Thoracic aorta (tissue), 2 donors: ENCODE measurements at regions not wholly inside any gene's neighbourhood (a gene's known extent, or its start where the extent isn't known, plus 50 kb on each side); places are given as distances from the start of the nearest gene placed in this dataset.

ENCODE experiments used
- ATAC-seq: fragments of 150-250 bp; one replicate; pipeline ENCODE4 v1.8.0; 2017; ENCODE audit warnings: low read depth; ENCODE audit not compliant: insufficient number of reproducible peaks, low FRiP score
- DNase-seq: peaks from one replicate; pipeline ENCODE4 v3.0.0-alpha.2; 2020; ENCODE audit warnings: low spot score
- H3K27ac ChIP-seq, 2 donors: fragments of 200-600 bp; sonication (generic); 1 replicate in 1 of 2; 2 replicates in 1 of 2; pipeline ENCODE4 v1.5.1; 2016; ENCODE audit warnings: mild to moderate bottlenecking in 2 of 2, moderate library complexity in 2 of 2
- H3K27me3 ChIP-seq: fragments of 200-600 bp; sonication (generic); replicated peaks from 2 replicates; pipeline ENCODE4 v1.6.0; 2016; ENCODE audit warnings: mild to moderate bottlenecking; ENCODE audit not compliant: insufficient read depth
- H3K36me3 ChIP-seq: fragments of 200-600 bp; sonication (generic); one replicate; pipeline ENCODE4 v1.5.1; 2016
- H3K4me1 ChIP-seq, 2 donors: fragments of 200-600 bp; sonication (generic); 1 replicate in 1 of 2; 2 replicates in 1 of 2; pipeline versions ENCODE4 v1.5.1 to v1.6.0; 2016; ENCODE audit warnings: low read depth in 2 of 2, mild to moderate bottlenecking in 1 of 2; ENCODE audit not compliant: control insufficient read depth in 1 of 2
- H3K4me3 ChIP-seq: fragments of 200-600 bp; sonication (generic); 2 replicates; pipeline ENCODE4 v1.5.1; 2016; ENCODE audit warnings: mild to moderate bottlenecking
- H3K9me3 ChIP-seq: fragments of 200-600 bp; sonication (generic); 2 replicates; pipeline ENCODE4 v1.5.1; 2016
- CTCF ChIP-seq: fragments of 200-600 bp; sonication (generic); IDR thresholded peaks from one replicate; pipeline ENCODE4 v1.5.1; 2019; ENCODE audit warnings: antibody characterized with exemption

GRCh38 chr13:77377016-77377415, 50.1 kb upstream of the MYCBP2 start:
- no peaks in the 10 kb centered on the region for H3K27me3 ChIP-seq
- TF ChIP-seq CTCF: no peak
- no peaks in the 10 kb centered on the region for H3K9me3 ChIP-seq
- no peak for DNase-seq
- no peak overlapping the region for H3K27ac ChIP-seq
- no peak for ATAC-seq
- no peak overlapping the region for H3K4me3 ChIP-seq
- no peaks in the 10 kb centered on the region for H3K4me1 ChIP-seq
- H3K36me3 ChIP-seq: no peaks in the 10 kb centered on the region
